AG09319 (cell line): ENCODE measurements at regions not wholly inside any gene's neighbourhood (a gene's known extent, or its start where the extent isn't known, plus 50 kb on each side); places are given as distances from the start of the nearest gene placed in this dataset.

Experiments used
- DNase-seq: peaks from one replicate; pipeline ENCODE4 v3.0.0-alpha.2; 2010; ENCODE audit warnings: low read depth; ENCODE audit errors: extremely low read depth
- TF ChIP-seq, protein P1 (sequence below): IDR thresholded peaks from 2 replicates; pipeline ENCODE4 v1.5.1; 2011; ENCODE audit warnings: low read depth, mild to moderate bottlenecking, inconsistent platforms, low read length, moderate library complexity

DNA sequence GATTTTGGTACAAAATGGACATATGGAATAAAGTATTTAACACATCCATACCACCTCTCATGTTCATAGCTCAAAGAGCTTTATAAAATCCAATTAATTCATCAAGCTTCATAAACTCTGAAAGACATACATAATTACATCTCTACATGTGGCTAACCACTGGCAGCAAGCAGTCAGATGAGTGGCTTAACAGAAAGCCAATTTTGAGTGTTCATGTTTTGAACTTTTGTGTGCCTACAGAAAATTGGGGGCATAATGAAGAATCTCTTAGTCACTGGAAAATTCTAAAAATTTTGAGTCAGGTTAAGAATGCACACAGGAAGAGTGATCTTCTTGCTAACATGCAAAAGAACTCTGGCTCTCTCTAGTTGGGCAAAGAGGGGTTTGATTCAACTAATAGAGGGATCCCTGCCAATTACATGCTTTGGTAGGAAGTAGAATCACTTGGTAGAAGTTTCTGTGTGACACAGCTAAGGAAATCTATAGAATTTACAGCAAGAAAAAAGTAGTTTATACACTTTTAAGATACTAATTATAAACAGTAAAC, 287.4 kb downstream of the NOL4 start:
- DNase-seq = no peak

DNA sequence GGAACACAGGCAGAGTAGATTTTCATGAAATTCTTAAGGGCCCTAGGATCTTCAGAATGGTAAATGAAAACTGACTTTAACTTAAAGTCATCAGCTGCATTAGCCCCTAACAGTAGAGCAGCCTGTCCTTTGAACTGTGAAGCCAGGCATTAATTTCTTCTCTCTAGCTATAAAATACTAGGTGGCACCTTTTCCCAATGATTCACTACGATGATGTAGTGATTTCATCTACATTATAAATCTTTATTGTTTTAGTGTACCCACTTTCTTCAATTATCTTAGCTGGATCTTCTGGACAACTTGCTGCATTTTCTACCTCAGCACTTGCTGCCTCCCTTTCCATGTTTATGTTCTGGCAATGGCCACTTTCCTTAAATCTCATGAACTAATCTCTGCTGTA, 290.5 kb downstream of the NOL4 start:
- no peak for DNase-seq
- TF ChIP-seq, protein P1, sequence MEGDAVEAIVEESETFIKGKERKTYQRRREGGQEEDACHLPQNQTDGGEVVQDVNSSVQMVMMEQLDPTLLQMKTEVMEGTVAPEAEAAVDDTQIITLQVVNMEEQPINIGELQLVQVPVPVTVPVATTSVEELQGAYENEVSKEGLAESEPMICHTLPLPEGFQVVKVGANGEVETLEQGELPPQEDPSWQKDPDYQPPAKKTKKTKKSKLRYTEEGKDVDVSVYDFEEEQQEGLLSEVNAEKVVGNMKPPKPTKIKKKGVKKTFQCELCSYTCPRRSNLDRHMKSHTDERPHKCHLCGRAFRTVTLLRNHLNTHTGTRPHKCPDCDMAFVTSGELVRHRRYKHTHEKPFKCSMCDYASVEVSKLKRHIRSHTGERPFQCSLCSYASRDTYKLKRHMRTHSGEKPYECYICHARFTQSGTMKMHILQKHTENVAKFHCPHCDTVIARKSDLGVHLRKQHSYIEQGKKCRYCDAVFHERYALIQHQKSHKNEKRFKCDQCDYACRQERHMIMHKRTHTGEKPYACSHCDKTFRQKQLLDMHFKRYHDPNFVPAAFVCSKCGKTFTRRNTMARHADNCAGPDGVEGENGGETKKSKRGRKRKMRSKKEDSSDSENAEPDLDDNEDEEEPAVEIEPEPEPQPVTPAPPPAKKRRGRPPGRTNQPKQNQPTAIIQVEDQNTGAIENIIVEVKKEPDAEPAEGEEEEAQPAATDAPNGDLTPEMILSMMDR = no peak

More for the DNA sequence above, 287.4 kb downstream of the NOL4 start:
- TF ChIP-seq, protein P1 = no peak

DNA sequence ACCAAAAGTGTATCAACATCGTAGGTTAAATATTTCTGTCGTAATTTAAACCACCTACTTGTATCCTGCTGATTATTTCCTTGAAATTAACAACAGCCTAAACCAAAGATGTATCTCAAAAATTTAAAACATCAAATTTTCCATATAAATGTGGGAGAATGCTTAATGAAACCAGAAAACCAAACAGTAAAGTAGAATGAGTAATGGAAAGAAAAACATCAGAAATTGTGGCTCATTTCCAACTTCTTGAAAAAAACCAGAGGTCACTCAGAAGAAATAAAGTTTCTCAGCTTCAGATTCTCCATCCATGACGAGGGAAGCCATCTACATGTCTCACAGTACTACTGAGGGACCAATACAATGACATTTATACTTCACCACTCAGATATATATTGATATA, 296.5 kb downstream of the NOL4 start:
- no peak for DNase-seq
- TF ChIP-seq, protein P1 = no peak

DNA sequence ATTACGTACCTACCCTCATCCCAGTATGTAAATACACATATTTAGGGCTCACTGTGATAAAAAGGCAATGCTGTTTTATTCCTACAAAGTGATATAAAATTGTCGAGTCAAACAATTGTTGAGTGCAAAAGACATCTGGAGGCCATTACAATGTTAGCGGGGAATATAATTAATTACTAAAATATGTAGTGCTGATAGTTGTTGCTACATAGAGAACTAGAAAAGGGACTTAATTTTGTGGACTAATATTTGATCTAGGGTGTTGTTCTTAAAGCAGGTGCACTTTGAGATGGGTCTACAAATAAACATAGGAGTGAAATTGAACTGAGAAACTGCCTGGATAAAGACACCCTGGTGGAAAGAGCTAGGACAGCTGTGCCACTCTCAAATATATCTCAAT, 300.1 kb downstream of the NOL4 start:
- TF ChIP-seq, protein P1 = no peak
- DNase-seq = no peak

DNA sequence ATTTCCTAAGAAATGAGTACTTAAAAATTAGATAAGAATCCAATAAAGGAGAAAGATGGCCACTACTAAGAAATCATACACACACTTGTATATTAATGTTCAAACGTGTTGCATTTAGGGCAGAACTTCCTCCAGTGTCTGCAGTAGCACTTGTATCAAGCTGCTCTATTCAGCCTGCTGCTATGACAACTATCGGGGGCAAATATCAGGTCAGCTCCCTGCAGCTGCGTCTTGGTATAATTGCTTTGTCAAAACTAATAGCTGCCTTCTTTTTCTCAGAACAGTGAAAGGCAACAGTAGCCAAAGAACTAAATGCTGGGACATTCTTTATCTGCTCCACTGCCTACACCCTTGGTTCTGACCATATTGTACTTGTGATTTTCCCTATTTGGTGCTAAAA, 300.7 kb downstream of the NOL4 start:
- DNase-seq = no peak
- TF ChIP-seq, protein P1 = no peak

DNA sequence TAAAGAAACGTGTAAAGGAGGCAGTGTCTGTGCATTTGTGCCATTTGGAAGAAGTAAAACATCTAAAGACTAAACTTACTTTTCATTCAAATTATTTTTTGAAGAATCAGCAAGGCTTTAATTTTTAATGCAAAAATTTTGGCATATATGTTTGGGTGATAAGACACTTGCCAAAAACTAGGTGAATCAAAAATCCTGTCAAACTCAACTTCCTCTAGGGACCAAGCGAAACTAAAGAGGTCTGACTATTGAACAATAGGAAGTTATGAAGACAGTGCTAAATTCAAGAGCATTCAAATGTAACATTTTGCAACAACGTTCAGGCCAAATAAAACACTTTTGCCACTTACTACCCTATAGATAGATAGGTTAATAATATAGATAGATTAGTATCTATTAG, 306.1 kb downstream of the NOL4 start:
- no peak for DNase-seq
- TF ChIP-seq, protein P1 = no peak

DNA sequence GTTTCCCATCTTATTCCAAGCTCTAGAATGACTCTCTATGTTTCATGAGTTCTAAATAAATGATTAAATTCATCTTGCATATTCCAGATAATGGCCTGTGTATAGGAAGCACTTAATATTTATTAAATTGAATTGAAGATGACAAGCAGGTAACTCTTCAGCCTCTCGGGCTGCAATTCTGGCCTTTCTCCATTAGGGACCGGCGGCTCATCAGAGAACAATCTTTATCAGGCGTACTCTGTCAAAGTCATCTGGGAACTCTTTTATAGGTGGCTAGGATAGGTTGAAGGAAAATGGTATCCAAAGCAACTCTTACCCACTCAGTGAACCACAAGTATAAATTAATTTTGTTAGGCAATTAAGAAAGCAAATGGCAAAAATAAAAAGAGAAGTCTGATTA, 308.5 kb downstream of the NOL4 start:
- DNase-seq = no peak
- TF ChIP-seq, protein P1 = no peak
